GM13977 (cell line): ENCODE measurements at regions not wholly inside any gene's neighbourhood (a gene's known extent, or its start where the extent isn't known, plus 50 kb on each side); places are given as distances from the start of the nearest gene placed in this dataset.

Experiments
- DNase-seq: peaks from one replicate; pipeline ENCODE4 v3.0.0; 2012; ENCODE audit warnings: low spot score
- CTCF ChIP-seq: IDR thresholded peaks from 2 replicates; pipeline ENCODE4 v1.5.1; 2012; ENCODE audit warnings: mild to moderate bottlenecking, control low read depth; ENCODE audit not compliant: insufficient read depth; ENCODE audit errors: extremely low read depth, missing control alignments
- in situ Hi-C: fragments of 300-500 bp; cut with MboI; formaldehyde crosslinking; loops from one replicate; pipeline ENCODE4 v1.12.0; 2022; ENCODE audit warnings: low sequenced_read_pairs, low pct_unique_long_range_greater_than_20kb, mixed read lengths, inconsistent platforms; ENCODE audit not compliant: unreplicated experiment

- no peak for TF ChIP-seq CTCF
Measured at GRCh38 chr13:97653443-97654140, 219.6 kb downstream of the RAP2A start.

GRCh38 chr13:97654236-97654635 lies 220.3 kb downstream of the RAP2A start:
- no peak for DNase-seq
- in situ Hi-C loops, result no loop called here
- TF ChIP-seq CTCF, result no peak

More at GRCh38 chr13:97653443-97654140, 219.6 kb downstream of the RAP2A start:
- in situ Hi-C loops, result no loop called here
- DNase-seq, result no peak

GRCh38 chr13:97658556-97658955 lies 224.6 kb downstream of the RAP2A start:
- in situ Hi-C loops, result no loop called here
- no peak for TF ChIP-seq CTCF
- no peak for DNase-seq

- peak; percentile 29 for TF ChIP-seq CTCF
- in situ Hi-C loops, result no loop called here
- no peak for DNase-seq
Measured at GRCh38 chr13:97659602-97660001, 225.6 kb downstream of the RAP2A start.

- TF ChIP-seq CTCF, result no peak
- in situ Hi-C loops, result no loop called here
- no peak for DNase-seq
Measured at GRCh38 chr13:97660594-97661260, 226.8 kb downstream of the RAP2A start.

GRCh38 chr13:97686594-97686993 lies 252.6 kb downstream of the RAP2A start:
- no peak for DNase-seq
- no peak for TF ChIP-seq CTCF
- in situ Hi-C loops, result no loop called here
